GM12878 (cell line): ENCODE measurements at regions not wholly inside any gene's neighbourhood (a gene's known extent, or its start where the extent isn't known, plus 50 kb on each side); places are given as distances from the start of the nearest gene placed in this dataset.

Source experiments
- ATAC-seq: fragments of 200-7000 bp; cut with Tn5 transposase; 3 replicates; pipeline ENCODE4 v1.9.1; 2020; ENCODE audit warnings: mild to moderate bottlenecking, moderate library complexity
- BruUV-seq: library from RNA; stranded (reverse); fragments of 400-500 nt; replicated peaks from 2 replicates; lab custom pipeline; 2021; lab: Mats Ljungman, UMichigan
- CTCF ChIA-PET: fragments of 300-600 bp; sonication (Branson Sonifier 250); formaldehyde crosslinking; extraction: SDS; loops from one replicate; lab custom pipeline; 2021; ENCODE audit warnings: inconsistent platforms; lab: Yijun Ruan, JAX
- POLR2A ChIA-PET: fragments of 350-600 bp; formaldehyde crosslinking; extraction: SDS; loops from one replicate; lab custom pipeline; 2021; ENCODE audit warnings: inconsistent platforms; lab: Charles Lee
- RAD21 ChIA-PET: fragments of 300-600 bp; sonication (Branson Sonifier 250); formaldehyde crosslinking; loops from one replicate; lab custom pipeline; 2023; ENCODE audit warnings: antibody characterized with exemption; ENCODE audit not compliant: unreplicated experiment; lab: Charles Lee
- SMC1A ChIA-PET: fragments of 300-600 bp; sonication (Branson Sonifier 250); formaldehyde crosslinking; loops from one replicate; lab custom pipeline; 2023; ENCODE audit not compliant: unreplicated experiment, uncharacterized antibody; lab: Charles Lee
- DNase-seq: peaks from one replicate; pipeline ENCODE4 v3.0.0-alpha.2; 2011; ENCODE audit warnings: low read depth, low spot score
- FAIRE-seq: peaks from 3 replicates; lab custom pipeline; 2011; peaks lifted over from hg19 to GRCh38; lab: Jason Lieb, UNC
- H2AFZ ChIP-seq: 2 replicates; pipeline ENCODE4 v1.6.0; 2011; ENCODE audit warnings: low read depth, low read length, control low read depth; ENCODE audit not compliant: control insufficient read depth
- H3K27ac ChIP-seq: 2 replicates; pipeline ENCODE4 v1.5.1; 2011; ENCODE audit warnings: control low read depth; ENCODE audit not compliant: control insufficient read depth, insufficient read depth
- H3K27me3 ChIP-seq, 2 experiments: replicated peaks in 1 of 2; 2 replicates each; pipeline versions ENCODE4 v1.6.0 to v1.6.1; 2011; ENCODE audit warnings: low read length in 1 of 2; ENCODE audit not compliant: control insufficient read depth in 2 of 2, insufficient read depth in 2 of 2
- H3K36me3 ChIP-seq, 2 experiments: 2 replicates each; pipeline ENCODE4 v1.5.1; 2011; ENCODE audit warnings: low read length in 1 of 2; ENCODE audit not compliant: control insufficient read depth in 2 of 2, insufficient read depth in 2 of 2
- H3K4me1 ChIP-seq: 2 replicates; pipeline ENCODE4 v1.6.1; 2011; ENCODE audit warnings: mild to moderate bottlenecking, low read length, moderate library complexity, mixed read lengths; ENCODE audit not compliant: control insufficient read depth, insufficient read depth
- H3K4me2 ChIP-seq: 2 replicates; pipeline ENCODE4 v1.6.0; 2011; ENCODE audit warnings: control low read depth; ENCODE audit not compliant: control insufficient read depth, insufficient read depth
- H3K4me3 ChIP-seq: fragments of 200-600 bp; sonication (generic); 2 replicates; pipeline ENCODE4 v1.5.1; 2016
- H3K79me2 ChIP-seq: 2 replicates; pipeline ENCODE4 v1.6.0; 2011; ENCODE audit warnings: low read length; ENCODE audit not compliant: control insufficient read depth, insufficient read depth
- H3K9ac ChIP-seq: 2 replicates; pipeline ENCODE4 v1.8.0; 2011; ENCODE audit warnings: low read length, control low read depth, mixed read lengths; ENCODE audit not compliant: control insufficient read depth, insufficient read depth
- H3K9me3 ChIP-seq: replicated peaks from 3 replicates; pipeline ENCODE4 v1.5.1; 2011; ENCODE audit warnings: mild to moderate bottlenecking, low read length; ENCODE audit not compliant: control insufficient read depth, insufficient read depth
- H4K20me1 ChIP-seq: 2 replicates; pipeline ENCODE4 v1.6.0; 2011; ENCODE audit not compliant: control insufficient read depth, insufficient read depth
- ASH2L ChIP-seq: fragments of 300-600, 200-600 bp; sonication (generic); IDR thresholded peaks from 2 replicates; pipeline ENCODE4 v1.6.1; 2017; ENCODE audit warnings: low read depth, mild to moderate bottlenecking, borderline replicate concordance
- ATF3 ChIP-seq: IDR thresholded peaks from 2 replicates; pipeline ENCODE4 v1.6.1; 2011; ENCODE audit warnings: low read depth, mild to moderate bottlenecking, low read length, moderate library complexity, borderline replicate concordance; ENCODE audit errors: extremely low read depth
- CBX5 ChIP-seq: sonication (generic); IDR thresholded peaks from 2 replicates; pipeline ENCODE4 v1.6.1; 2016; ENCODE audit warnings: low read depth, moderate library complexity, mild to moderate bottlenecking, inconsistent platforms
- CHD4 ChIP-seq: fragments of 200-600 bp; sonication (generic); IDR thresholded peaks from 2 replicates; pipeline ENCODE4 v1.6.1; 2016; ENCODE audit warnings: mild to moderate bottlenecking
- CTCF ChIP-seq, 3 experiments: IDR thresholded peaks in 2 of 3; conservative IDR thresholded peaks in 1 of 3; 2 replicates each; pipeline ENCODE4 v1.5.1; 2011; ENCODE audit warnings: low read depth in 3 of 3, low read length in 3 of 3, mild to moderate bottlenecking in 3 of 3, control low read depth in 2 of 3, moderate library complexity in 2 of 3, inconsistent platforms in 1 of 3, mixed read lengths in 1 of 3; ENCODE audit not compliant: control insufficient read depth in 2 of 3, insufficient read depth in 1 of 3; ENCODE audit errors: extremely low read depth in 1 of 3
- EED ChIP-seq: sonication (generic); IDR thresholded peaks from 2 replicates; pipeline ENCODE4 v1.6.1; 2016; ENCODE audit warnings: antibody characterized with exemption, low read depth
- ESRRA ChIP-seq: IDR thresholded peaks from 2 replicates; pipeline ENCODE4 v1.6.1; 2012; ENCODE audit warnings: mild to moderate bottlenecking, low read length, improper control_type of control experiment
- GABPA ChIP-seq: IDR thresholded peaks from 2 replicates; pipeline ENCODE4 v1.6.1; 2014; ENCODE audit warnings: antibody characterized with exemption, low read depth, mild to moderate bottlenecking, inconsistent platforms
- KAT2A ChIP-seq: conservative IDR thresholded peaks from 2 replicates; pipeline ENCODE4 v1.6.1; 2011; ENCODE audit warnings: low read depth, low read length; ENCODE audit not compliant: control insufficient read depth
- NR2C1 ChIP-seq: fragments of 450-650 bp; IDR thresholded peaks from 2 replicates; pipeline ENCODE4 v1.6.1; 2017; ENCODE audit warnings: antibody characterized with exemption, mild to moderate bottlenecking, moderate library complexity
- NR2F1 ChIP-seq: fragments of 450-650 bp; conservative IDR thresholded peaks from 2 replicates; pipeline ENCODE4 v1.6.1; 2017; ENCODE audit warnings: mild to moderate bottlenecking
- PKNOX1 ChIP-seq: fragments of 450-650 bp; IDR thresholded peaks from 2 replicates; pipeline ENCODE4 v1.6.1; 2016; ENCODE audit warnings: mild to moderate bottlenecking
- POLR2AphosphoS5 ChIP-seq: IDR thresholded peaks from 2 replicates; pipeline ENCODE4 v1.6.1; 2011; ENCODE audit warnings: mild to moderate bottlenecking, low read length, inconsistent platforms
- RCOR1 ChIP-seq: conservative IDR thresholded peaks from 2 replicates; pipeline ENCODE4 v1.6.1; 2012; ENCODE audit warnings: low read depth, low read length, improper control_type of control experiment
- RELA ChIP-seq: fragments of 450-650 bp; IDR thresholded peaks from 2 replicates; pipeline ENCODE4 v1.8.0; 2014; ENCODE audit warnings: borderline replicate concordance; ENCODE audit not compliant: partially characterized antibody
- SMC3 ChIP-seq: IDR thresholded peaks from 2 replicates; pipeline ENCODE4 v1.6.1; 2011; ENCODE audit warnings: low read length, improper control_type of control experiment, borderline replicate concordance
- SP1 ChIP-seq: IDR thresholded peaks from one replicate; pipeline ENCODE4 v1.6.1; 2011; ENCODE audit warnings: low read depth, low read length
- ZNF217 ChIP-seq: fragments of 450-650 bp; IDR thresholded peaks from 2 replicates; pipeline ENCODE4 v1.6.1; 2017; ENCODE audit warnings: antibody characterized with exemption, mild to moderate bottlenecking
- WGBS: methylation state at CpG from one replicate; pipeline ENCODE4 v1.1.6; 2016; ENCODE audit warnings: low lambda C conversion rate; ENCODE audit not compliant: insufficient replicate concordance, insufficient coverage; ENCODE audit errors: missing lambda C conversion rate; 5-methylcytosine and 5-hydroxymethylcytosine counted together
- in situ Hi-C: fragments of 300-500 bp; cut with MboI; formaldehyde crosslinking; loops from 9 replicates; pipeline ENCODE4 v1.14.3; 2018; ENCODE audit warnings: mixed read lengths
- intact Hi-C: fragments of 100-400 bp; cut with micrococcal nuclease; formaldehyde crosslinking; loops from one replicate; pipeline ENCODE4 v1.14.2; 2022; ENCODE audit not compliant: unreplicated experiment

GRCh38 chr21:41568606-41569385, 60.8 kb upstream of the TMPRSS2 start (continued):
- no peak for TF ChIP-seq PKNOX1
- TF ChIP-seq EED: no peak
- no peak for TF ChIP-seq POLR2AphosphoS5
- no peak for TF ChIP-seq RCOR1
- no peak for TF ChIP-seq GABPA
- TF ChIP-seq SMC3: no peak
- TF ChIP-seq NR2C1: no peak
- no peak for TF ChIP-seq ATF3

GRCh38 chr21:41567901-41568510, 60.0 kb upstream of the TMPRSS2 start:
- FAIRE-seq: no peak
- BruUV-seq: no TSS peak
- no peak for ATAC-seq
- Histone ChIP-seq H3K27ac (no peak overlapping the region), H3K36me3 (no peaks in the 10 kb centered on the region), H3K27me3 (no peaks in the 10 kb centered on the region), H3K4me2 (no peak overlapping the region), H4K20me1 (no peaks in the 10 kb centered on the region), H3K79me2 (no peaks in the 10 kb centered on the region), H2AFZ (no peak overlapping the region), H3K4me3 (no peak overlapping the region), H3K4me1 (peaks cover 6% of the 10 kb centered on the region), H3K9me3 (peaks cover 8% of the 10 kb centered on the region; the same call in 2 of the 3 replicates), H3K9ac (no peak overlapping the region)
- CTCF ChIA-PET: interaction anchor here (1.0 kb wide), 1 partner anchor 207 kb away, joined by 3 read pairs; no protein-coding TSS in a partner anchor
- DNase-seq: no peak
- POLR2A ChIA-PET: no interaction called here
- 60% methylated on average over 25 of the region's 25 CpGs for WGBS
- RAD21 ChIA-PET: no interaction called here
- in situ Hi-C loops (no loop called here), intact Hi-C loops (no loop called here)
- SMC1A ChIA-PET: interaction anchor here (1.2 kb wide), 1 partner anchor 8 kb away, joined by 4 read pairs; no protein-coding TSS in a partner anchor
- TF ChIP-seq CHD4 (no peak), KAT2A (no peak), ASH2L (no peak), RELA (no peak), CBX5 (no peak), ESRRA (no peak), SP1 (no peak), ZNF217 (no peak), CTCF (IDR thresholded peaks at IDR 0.05 in 2 of 3, conservative IDR thresholded peaks at IDR 0.05 in 1 of 3; ENCODE audit: control insufficient read depth in 2 of 3, extremely low read depth in 1 of 3, insufficient read depth in 1 of 3, low read depth in 3 of 3, low read length in 3 of 3) (no peak), NR2F1 (no peak), PKNOX1 (no peak)
